HG03095 (cell line): ENCODE measurements at regions not wholly inside any gene's neighbourhood (a gene's known extent, or its start where the extent isn't known, plus 50 kb on each side); places are given as distances from the start of the nearest gene placed in this dataset.
"Not testable (repeated sequence)": the region's sequence is repeated elsewhere in the genome, so short reads cannot be mapped to it uniquely, and the experiment has no call there.

Experiments
- ATAC-seq: cut with Tn5 transposase; IDR thresholded peaks from one replicate; pipeline ENCODE4 v1.9.1; 2021; ENCODE audit warnings: moderate library complexity; ENCODE audit not compliant: unreplicated experiment

DNA sequence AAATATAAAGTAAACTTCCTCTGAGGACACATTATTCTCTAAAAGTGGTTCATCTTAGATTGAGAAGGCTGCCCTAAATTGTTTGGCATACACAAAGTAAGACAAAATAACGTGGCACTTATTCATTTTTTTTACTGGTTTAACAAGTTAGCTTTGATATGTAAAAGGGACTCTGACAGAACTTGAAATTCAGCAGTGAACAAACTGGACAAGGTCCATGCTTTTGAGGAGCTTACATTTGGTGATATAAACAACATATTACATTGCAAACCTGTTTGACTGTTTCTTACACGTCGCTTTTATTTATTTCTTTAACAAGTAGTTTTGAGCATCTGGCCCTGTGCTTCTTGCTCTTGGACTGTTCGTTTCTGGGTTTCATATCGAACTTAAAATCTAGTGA, 253.1 kb upstream of the POM121L12 start:
- ATAC-seq: no peak

- ATAC-seq: no peak
These were observed 254.2 kb upstream of the POM121L12 start for GRCh38 chr7:52781250-52781649.

DNA sequence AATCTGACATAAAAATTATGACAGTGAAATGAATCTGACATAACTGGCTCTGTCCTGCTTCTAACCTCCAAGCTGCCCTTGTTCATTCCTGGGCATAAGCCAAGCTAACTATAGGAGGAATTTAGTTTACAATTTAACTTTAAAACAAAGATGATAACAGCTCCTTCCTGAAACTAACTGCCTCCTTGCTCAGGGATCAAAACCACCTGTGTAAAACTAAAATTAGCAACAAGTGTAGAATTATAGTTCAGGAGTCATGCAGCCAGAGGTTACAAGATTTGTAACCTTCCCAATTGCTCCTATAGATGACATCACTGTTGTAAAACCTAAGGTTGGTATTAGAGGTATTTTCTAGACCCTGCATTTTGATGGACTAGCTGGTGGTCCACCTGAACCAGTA, 256.4 kb upstream of the POM121L12 start:
- no peak for ATAC-seq

DNA sequence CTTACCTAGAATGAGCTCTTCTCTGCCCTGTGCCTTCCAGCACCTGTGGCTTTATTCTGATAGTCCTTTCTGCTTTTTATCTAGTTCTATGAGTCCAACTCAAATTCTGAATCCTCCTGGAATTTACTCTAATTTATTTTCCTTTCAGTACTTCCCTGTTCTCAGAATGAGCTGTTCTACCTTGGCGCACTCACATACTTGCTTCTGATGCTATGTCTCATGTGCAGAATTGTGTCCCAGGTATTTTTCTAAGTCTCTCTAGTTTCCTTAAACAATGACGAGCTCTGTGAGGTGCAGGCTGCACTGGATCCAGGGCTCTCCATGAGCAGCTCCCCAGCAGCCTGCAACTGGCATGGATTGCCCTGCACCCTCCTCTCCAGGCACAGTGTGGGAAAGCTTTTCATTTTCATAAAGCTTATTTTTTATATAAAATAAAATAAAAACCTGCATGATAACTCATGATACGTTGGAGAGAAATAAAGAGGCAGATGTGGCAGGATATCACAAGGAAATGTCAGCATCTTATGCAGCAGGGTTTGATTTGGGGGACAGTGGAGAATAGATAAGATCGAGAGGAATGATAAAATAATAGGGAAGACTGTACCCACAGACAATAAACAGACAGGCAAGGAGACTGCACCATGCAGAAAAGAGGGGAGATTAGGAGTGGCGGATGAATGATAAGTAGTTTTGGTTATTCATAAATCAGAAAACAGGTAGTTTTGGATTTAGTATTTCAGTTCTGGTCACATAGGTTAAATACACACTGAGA, 258.2 kb upstream of the POM121L12 start:
- no peak for ATAC-seq

GRCh38 chr7:52775876-52776275, 259.6 kb upstream of the POM121L12 start:
- ATAC-seq: no peak

DNA sequence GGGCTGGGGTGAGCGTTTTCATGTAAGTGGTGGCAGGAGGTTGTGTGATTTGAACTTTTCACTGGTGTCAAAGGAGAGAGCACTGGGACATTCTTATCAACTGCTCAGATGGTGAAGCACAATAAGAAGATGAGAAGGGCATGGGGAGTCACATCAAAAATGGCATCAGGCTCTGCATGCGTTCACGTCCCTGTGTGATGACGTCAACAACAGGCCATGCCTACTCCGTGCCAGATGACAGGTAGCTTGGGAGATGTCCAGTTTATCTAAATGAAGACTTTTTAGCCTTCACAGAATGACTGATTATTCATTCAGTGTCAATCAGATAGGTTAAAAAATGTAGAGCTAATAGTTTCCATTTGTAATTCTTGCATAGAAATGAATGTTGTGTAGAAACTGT, 264.3 kb upstream of the POM121L12 start:
- ATAC-seq: no peak

DNA sequence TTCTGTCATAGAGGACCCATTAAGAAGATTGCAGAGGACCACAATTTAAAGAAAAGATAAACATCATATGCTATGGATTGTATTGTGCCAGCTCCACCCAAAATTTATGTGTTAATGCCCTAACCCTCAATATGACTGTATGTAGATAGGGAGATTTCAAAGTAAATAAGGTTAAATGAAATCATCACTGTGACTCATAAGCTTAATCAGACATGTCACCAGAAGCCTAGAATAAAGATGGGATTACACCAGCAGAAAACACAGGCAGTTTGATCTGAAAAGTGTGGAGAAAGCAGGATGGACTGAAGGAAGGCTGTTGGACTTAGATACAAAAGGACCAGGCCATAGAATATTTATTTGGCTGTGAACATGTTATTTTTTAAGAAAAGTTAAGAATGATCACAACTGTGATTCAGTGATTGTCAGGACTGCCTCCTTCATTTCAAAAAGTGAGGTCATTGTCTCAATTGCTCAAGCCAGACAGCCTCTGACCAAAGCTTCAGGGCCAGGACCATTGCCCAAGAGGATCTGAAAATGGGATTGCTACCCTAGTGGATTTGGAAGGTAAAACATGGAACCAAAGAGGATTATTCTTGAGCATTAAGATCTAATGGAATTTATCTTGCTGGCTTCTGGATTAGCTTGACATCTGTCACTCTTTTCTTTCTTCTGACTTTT, 270.8 kb upstream of the POM121L12 start:
- ATAC-seq: no peak

DNA sequence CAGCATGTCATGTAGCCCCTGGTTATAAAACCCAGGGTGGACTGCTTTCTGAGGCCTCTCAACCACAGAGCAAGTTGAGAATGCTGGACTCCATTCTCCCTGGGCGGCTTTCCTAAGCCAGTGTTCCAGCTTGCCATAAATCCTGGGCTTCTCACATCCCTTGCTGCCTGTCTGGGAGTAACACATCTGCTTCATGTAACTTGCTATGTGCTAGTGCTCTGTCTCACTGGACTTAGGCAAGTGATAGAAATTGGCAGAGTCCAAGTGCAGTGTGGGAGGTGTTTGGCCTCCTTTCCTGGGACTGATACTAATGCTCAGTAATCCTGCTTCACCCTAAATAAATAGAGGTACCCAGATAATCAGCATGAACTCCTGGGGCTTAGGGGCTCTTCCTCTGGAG, 277.1 kb upstream of the POM121L12 start:
- ATAC-seq: no peak

DNA sequence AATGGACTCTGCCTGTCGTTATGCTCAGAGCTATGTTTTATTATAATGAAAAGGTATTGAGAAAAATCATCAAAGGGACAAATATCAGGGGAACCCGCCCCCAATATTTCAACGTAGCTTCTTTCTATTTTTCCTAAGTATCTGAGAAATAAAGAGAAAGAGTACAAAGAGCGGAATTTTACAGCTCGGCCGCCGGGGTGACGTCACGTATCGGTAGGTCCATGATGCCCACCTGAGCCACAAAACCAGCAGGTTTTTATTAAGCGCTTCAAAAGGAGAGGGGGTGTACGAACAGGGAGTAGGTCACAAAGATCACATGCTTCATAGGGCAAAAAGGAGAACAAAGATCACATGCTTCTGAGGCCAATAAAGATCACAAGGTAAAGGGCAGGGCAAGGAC, 281.6 kb upstream of the POM121L12 start:
- no peak for ATAC-seq

DNA sequence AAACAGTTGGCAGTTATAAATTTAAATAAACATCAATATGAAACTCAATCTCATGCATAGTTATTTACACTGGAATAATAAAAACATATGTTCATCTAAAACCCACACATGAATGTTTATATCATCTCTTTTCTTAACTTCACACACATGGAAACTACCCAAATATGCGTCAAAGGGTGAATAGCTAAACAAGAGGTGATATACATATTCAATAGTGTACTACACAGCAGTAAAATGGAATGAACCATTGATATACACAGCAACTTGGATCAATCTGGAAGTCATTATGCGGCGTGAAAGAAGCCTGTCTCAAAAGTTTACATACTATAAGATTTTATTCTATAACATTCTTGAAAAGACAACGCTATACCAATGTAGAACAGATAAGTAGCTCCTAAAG, 282.5 kb upstream of the POM121L12 start:
- ATAC-seq: no peak

DNA sequence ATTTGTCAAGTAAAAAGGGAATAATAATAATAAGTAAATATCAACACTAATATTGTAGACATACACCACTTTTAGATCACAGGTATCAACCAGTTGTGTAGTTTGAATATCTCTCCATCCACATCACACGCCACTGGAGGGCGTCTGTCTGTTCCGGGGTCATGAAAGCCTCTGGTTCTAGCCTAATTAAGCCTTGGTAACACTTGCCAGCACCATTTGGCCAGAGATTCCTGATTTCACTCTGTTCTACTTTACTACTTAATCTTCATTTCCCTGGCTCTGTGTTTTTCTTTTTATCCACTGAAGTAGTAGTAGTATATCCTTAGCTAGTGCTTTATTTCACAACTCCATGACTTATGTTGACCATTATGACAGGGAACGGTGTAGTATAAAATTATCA, 285.6 kb upstream of the POM121L12 start:
- ATAC-seq: no peak

DNA sequence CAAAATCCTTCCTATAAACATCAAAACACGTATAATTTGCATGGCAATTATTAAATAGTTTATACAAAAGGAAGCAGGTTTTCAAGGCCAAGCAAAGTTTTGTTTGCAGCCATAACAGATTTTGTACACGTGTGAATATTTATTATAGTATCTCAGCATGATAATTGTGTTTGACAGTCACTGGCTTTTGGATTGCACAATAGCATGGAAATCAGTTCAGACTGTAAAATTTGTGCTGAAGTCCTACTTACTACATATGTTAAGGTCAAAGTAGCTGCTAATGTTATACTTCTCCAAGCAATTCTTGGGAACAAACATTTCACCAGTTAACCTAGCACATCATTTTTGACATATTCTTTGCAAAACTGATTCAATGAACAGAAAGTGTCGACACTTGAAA, 287.6 kb upstream of the POM121L12 start:
- no peak for ATAC-seq

GRCh38 chr7:52741670-52742290, 293.7 kb upstream of the POM121L12 start:
- ATAC-seq: no peak

GRCh38 chr7:52735656-52736055, 299.8 kb upstream of the POM121L12 start:
- ATAC-seq: no peak

DNA sequence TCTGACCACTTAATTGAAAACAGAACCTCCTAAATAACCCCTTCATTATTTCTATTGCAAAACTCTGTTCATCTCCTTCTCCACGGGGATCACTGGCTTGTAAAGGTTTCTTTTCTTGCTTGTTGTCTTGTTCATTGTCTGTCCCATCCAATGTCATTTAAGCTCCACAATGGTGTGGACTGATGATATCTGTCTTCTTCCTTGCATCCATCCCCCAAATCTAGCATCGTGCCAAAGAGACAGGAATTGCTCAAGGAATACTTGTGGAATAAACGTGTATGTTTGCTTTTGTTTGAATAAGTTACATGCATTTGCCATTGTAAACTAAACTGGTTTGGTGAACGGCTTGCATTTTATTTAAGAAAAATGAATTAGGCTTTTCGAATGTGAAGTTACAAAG, 306.8 kb upstream of the POM121L12 start:
- not testable (repeated sequence) for ATAC-seq

GRCh38 chr7:52727632-52728031, 307.8 kb upstream of the POM121L12 start:
- no peak for ATAC-seq

DNA sequence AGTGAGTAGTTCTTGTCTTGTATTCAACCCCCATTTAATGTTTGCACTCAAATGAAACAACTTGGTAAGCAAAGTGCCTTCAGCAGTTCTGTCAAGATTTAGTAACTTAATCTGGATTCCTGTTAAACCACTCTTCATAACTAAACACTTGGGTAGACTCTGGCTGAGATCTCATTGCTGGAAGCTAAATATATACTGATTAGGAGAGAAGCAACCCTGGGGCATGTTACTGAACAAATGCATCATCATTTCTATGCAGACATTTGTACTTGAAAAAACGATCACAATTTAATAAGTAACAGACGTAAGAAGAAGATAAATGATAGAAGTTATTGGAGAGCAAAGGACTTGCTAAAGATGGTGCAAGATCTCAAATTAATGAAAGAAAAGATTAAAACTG, 308.4 kb upstream of the POM121L12 start:
- ATAC-seq: no peak

- no peak for ATAC-seq
These were observed 308.9 kb upstream of the POM121L12 start for GRCh38 chr7:52726493-52726892.

DNA sequence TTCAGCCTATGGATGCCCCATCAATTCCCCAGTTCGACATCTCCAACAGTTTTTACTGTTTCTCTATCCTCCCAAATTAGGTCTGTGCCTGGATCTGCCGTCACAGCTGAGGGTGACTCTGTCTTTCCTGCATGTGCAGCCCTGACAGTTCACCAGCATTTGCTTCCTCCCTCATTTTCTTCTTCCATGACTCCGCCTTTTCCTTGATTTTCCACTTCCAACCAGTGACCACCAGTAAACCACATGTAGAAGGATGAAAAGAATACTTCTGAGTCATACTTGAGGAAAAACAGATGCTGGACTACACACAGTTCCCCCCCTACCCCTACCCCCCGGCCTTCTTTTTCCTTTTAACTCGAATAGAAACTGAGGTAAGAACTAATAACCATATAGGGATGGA, 311.8 kb upstream of the POM121L12 start:
- ATAC-seq: no peak

DNA sequence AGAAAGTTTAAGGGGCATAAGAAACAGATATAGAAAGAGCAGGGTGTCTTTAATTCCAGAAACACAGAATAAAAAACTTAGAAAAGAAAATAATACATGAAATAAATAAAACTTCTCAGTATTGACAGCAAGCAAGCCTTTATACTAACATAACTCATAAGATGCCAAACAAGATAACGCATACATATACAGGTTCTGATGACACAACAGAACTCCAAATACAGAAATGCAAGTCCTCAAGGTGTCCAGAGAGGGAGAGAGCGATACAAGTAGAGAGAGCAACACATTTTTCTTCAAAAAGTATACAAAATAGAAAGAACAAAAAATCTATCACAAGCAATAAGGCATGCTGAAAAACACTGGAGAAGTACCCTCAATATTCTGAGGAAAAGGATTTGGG, 314.6 kb upstream of the POM121L12 start:
- no peak for ATAC-seq

DNA sequence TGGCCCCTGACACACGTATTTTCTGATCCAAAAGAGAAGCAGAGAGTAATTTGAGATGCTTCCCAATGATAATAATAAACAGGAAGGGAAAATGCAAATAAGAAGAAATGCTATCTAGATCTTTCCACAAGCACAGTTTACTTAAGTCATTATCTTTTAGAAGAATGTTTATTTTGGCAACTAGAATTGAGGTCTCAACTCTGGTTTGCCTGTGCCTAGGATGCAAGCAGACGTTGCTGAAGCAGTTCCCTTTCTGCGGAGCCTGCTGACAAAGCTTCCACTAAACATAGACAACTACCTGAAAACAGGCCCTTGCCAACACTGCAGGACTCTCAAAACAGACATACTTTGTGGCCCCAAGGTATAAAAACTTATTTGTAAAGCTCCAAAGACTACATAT, 315.8 kb upstream of the POM121L12 start:
- no peak for ATAC-seq

DNA sequence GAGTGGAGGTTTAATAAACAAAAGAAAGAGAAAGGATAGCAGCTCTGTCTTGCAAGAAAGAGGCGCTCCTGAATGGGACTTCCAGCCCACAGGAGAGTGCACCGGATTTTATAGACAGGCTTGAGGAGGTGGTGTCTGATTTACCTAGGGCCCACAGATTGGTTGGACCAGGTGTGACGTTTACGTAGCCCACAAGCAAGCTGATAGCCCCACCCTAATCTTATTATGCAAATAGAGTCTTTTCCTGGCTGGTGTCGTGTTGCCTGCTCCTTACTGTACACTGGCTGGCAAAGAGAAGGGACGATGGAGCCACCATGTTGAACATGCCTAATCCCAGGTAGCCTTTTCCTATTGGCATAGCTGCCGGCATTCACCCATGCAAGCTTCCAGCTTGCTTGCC, 319.7 kb upstream of the POM121L12 start:
- ATAC-seq: no peak
